ENCODE measurements at regions not wholly inside any gene's neighbourhood (a gene's known extent, or its start where the extent isn't known, plus 50 kb on each side); places are given as distances from the start of the nearest gene placed in this dataset.
A peak's percentile ranks its signal among the peaks of the same experiment; 100 is the strongest.

- Mint-ChIP-seq H3K27me3 (ENCODE audit: low read depth, unreplicated experiment) (peaks cover 2% of the 10 kb centered on the region), H3K36me3 (ENCODE audit: low read depth, unreplicated experiment) (no peaks in the 10 kb centered on the region), H3K9me3 (ENCODE audit: unreplicated experiment) (no peaks in the 10 kb centered on the region), H3K27ac (ENCODE audit: unreplicated experiment) (no peak overlapping the region), H3K4me3 (ENCODE audit: unreplicated experiment) (no peak overlapping the region), H3K4me1 (ENCODE audit: low read depth, unreplicated experiment) (peaks cover 19% of the 10 kb centered on the region)
- peaks cover 10% of the 10 kb centered on the region for H3K4me1 ChIP-seq (ENCODE audit: insufficient read depth, low read length)
- no peak overlapping the region for H2AFZ ChIP-seq (ENCODE audit: low read depth, low read length)
- H3K27ac ChIP-seq (ENCODE audit: low read depth, low read length), result no peak overlapping the region
- H3K36me3 ChIP-seq (ENCODE audit: insufficient read depth, low read length), result no peaks in the 10 kb centered on the region
- no peak overlapping the region for H3K4me3 ChIP-seq (ENCODE audit: insufficient read depth, low read depth, low read length)
- H3K9ac ChIP-seq (ENCODE audit: low read length), result no peak overlapping the region
- H3K79me2 ChIP-seq (ENCODE audit: insufficient read depth, low read length), result no peaks in the 10 kb centered on the region
- FAIRE-seq, result no peak
- H3K9me3 ChIP-seq (ENCODE audit: insufficient read depth, low read depth, low read length), result no peaks in the 10 kb centered on the region
- no peak overlapping the region for H3K4me2 ChIP-seq (ENCODE audit: low read length)
- H4K20me1 ChIP-seq (ENCODE audit: insufficient read depth, low read length), result no peaks in the 10 kb centered on the region
- H3K27me3 ChIP-seq (ENCODE audit: insufficient read depth, low read length), result no peaks in the 10 kb centered on the region
- DNase-seq (ENCODE audit: low read depth), result no peak
- TF ChIP-seq CTCF (IDR thresholded peaks at IDR 0.05; ENCODE audit: insufficient read depth, low read depth, low read length) (no peak), EZH2 (IDR thresholded peaks at IDR 0.05; ENCODE audit: insufficient read depth, low read length) (no peak)
These were observed 375.2 kb upstream of the SMIM21 start for GRCh38 chr18:75802681-75803080.

DNA sequence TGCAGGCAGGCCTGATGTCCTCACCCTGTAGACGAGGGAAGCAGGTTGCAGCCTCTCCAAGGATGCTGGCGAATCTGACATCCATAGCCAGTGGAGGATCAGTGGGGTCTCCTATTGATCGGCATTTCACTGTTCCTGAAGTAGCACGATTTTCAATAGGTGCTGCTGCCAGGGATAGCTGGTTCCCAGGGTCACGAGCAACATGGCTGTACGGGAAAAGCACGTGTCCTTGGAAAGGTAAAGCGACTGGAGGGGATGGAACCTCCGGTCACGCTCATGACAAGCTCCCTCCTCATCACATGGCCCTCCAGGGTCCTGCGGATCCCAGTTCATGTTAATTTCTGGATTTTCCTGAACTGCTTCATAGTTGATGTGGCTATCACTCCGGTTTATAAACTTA lies 373.7 kb upstream of the SMIM21 start:
- Histone ChIP-seq H3K27me3 (ENCODE audit: insufficient read depth, low read length) (no peaks in the 10 kb centered on the region), H3K4me3 (ENCODE audit: insufficient read depth, low read depth, low read length) (no peak overlapping the region), H3K9me3 (ENCODE audit: insufficient read depth, low read depth, low read length) (no peaks in the 10 kb centered on the region), H3K4me1 (ENCODE audit: insufficient read depth, low read length) (peaks cover 10% of the 10 kb centered on the region), H3K9ac (ENCODE audit: low read length) (no peak overlapping the region), H3K79me2 (ENCODE audit: insufficient read depth, low read length) (no peaks in the 10 kb centered on the region), H3K27ac (ENCODE audit: low read depth, low read length) (no peak overlapping the region), H2AFZ (ENCODE audit: low read depth, low read length) (no peak overlapping the region), H4K20me1 (ENCODE audit: insufficient read depth, low read length) (no peaks in the 10 kb centered on the region), H3K36me3 (ENCODE audit: insufficient read depth, low read length) (no peaks in the 10 kb centered on the region), H3K4me2 (ENCODE audit: low read length) (no peak overlapping the region)
- FAIRE-seq, result no peak
- H3K27ac Mint-ChIP-seq (ENCODE audit: unreplicated experiment), result no peak overlapping the region
- DNase-seq (ENCODE audit: low read depth), result no peak
- no peak overlapping the region for H3K4me3 Mint-ChIP-seq (ENCODE audit: unreplicated experiment)
- TF ChIP-seq EZH2 (IDR thresholded peaks at IDR 0.05; ENCODE audit: insufficient read depth, low read length), result no peak
- no peak for TF ChIP-seq CTCF (IDR thresholded peaks at IDR 0.05; ENCODE audit: insufficient read depth, low read depth, low read length)
- H3K36me3 Mint-ChIP-seq (ENCODE audit: low read depth, unreplicated experiment), result no peaks in the 10 kb centered on the region
- H3K9me3 Mint-ChIP-seq (ENCODE audit: unreplicated experiment), result no peaks in the 10 kb centered on the region
- H3K27me3 Mint-ChIP-seq (ENCODE audit: low read depth, unreplicated experiment), result peaks cover 2% of the 10 kb centered on the region
- H3K4me1 Mint-ChIP-seq (ENCODE audit: low read depth, unreplicated experiment), result peaks cover 22% of the 10 kb centered on the region

DNA sequence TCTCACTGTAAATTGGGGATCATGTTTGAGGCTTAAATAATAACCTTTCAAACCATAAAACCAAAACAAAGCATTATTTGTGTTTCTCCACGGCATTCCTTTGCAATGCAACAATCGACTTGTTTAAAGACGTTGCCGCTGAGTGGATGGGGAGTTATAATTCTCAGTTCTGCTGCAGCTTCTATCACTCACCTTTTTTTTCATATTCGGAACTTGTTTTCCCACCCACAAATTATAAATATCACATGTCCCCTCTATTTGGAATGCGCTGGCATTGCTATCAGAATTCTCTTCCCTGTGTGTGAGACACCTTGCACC lies 372.8 kb upstream of the SMIM21 start:
- Histone ChIP-seq H3K4me2 (ENCODE audit: low read length) (peak overlapping the region; percentile 11), H3K4me1 (ENCODE audit: insufficient read depth, low read length) (peaks cover 10% of the 10 kb centered on the region), H3K27me3 (ENCODE audit: insufficient read depth, low read length) (no peaks in the 10 kb centered on the region), H3K36me3 (ENCODE audit: insufficient read depth, low read length) (no peaks in the 10 kb centered on the region), H3K79me2 (ENCODE audit: insufficient read depth, low read length) (no peaks in the 10 kb centered on the region), H3K9me3 (ENCODE audit: insufficient read depth, low read depth, low read length) (no peaks in the 10 kb centered on the region), H3K4me3 (ENCODE audit: insufficient read depth, low read depth, low read length) (no peak overlapping the region), H2AFZ (ENCODE audit: low read depth, low read length) (no peak overlapping the region), H4K20me1 (ENCODE audit: insufficient read depth, low read length) (no peaks in the 10 kb centered on the region), H3K9ac (ENCODE audit: low read length) (peak overlapping the region; percentile 2), H3K27ac (ENCODE audit: low read depth, low read length) (peak overlapping the region; percentile 33)
- H3K4me1 Mint-ChIP-seq (ENCODE audit: low read depth, unreplicated experiment), result peaks cover 22% of the 10 kb centered on the region
- no peak for TF ChIP-seq EZH2 (IDR thresholded peaks at IDR 0.05; ENCODE audit: insufficient read depth, low read length)
- no peak for TF ChIP-seq CTCF (IDR thresholded peaks at IDR 0.05; ENCODE audit: insufficient read depth, low read depth, low read length)
- DNase-seq (ENCODE audit: low read depth), result no peak
- H3K4me3 Mint-ChIP-seq (ENCODE audit: unreplicated experiment), result no peak overlapping the region
- peaks cover 2% of the 10 kb centered on the region for H3K27me3 Mint-ChIP-seq (ENCODE audit: low read depth, unreplicated experiment)
- H3K36me3 Mint-ChIP-seq (ENCODE audit: low read depth, unreplicated experiment), result no peaks in the 10 kb centered on the region
- no peak for FAIRE-seq
- H3K27ac Mint-ChIP-seq (ENCODE audit: unreplicated experiment), result peak overlapping the region; percentile 19
- H3K9me3 Mint-ChIP-seq (ENCODE audit: unreplicated experiment), result no peaks in the 10 kb centered on the region

Data from astrocyte (in vitro differentiated cells and primary cell).